GM21360 (cell line): ENCODE measurements at regions not wholly inside any gene's neighbourhood (a gene's known extent, or its start where the extent isn't known, plus 50 kb on each side); places are given as distances from the start of the nearest gene placed in this dataset.
"Not testable (repeated sequence)": the region's sequence is repeated elsewhere in the genome, so short reads cannot be mapped to it uniquely, and the experiment has no call there.

Source experiments
- ATAC-seq: cut with Tn5 transposase; IDR thresholded peaks from one replicate; pipeline ENCODE4 v1.9.1; 2021; ENCODE audit warnings: mild to moderate bottlenecking, moderate library complexity; ENCODE audit not compliant: unreplicated experiment

DNA sequence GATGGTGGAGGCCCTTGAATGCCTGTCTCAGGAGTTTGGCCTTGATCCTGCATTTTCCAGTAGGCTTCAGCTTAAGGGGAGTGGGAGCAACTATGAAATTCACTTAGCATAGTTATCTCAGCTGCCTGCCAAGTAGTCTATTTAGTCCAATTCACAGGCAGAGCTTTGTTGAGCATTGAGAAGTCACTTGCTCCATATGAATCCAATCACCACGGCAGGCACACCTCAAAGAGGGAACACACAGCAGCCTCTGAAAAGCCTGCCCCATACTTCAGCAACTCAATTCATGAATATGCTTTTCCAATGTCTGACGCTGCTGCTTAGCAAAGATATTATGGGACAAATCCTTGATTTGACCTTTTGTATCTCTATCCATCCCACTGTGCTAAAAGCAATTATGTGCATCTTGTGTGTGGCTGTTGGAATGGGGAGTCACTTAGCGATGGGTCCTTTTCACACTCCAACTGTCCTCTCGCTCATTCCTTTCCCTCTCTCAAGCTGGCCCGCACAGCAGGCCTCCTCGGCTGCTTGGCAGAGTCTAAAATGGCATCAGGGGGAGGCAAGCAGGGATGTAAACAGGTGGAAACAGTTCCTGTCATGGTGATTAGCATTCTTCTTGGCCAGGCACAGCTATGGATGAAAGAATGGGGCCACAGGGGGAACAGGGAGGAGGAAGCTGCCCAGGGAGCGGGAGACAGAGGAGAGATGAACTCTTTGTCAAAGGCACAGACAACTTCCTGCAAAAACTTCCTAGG is 56.0 kb upstream of the LRPPRC start:
- ATAC-seq, result no peak

DNA sequence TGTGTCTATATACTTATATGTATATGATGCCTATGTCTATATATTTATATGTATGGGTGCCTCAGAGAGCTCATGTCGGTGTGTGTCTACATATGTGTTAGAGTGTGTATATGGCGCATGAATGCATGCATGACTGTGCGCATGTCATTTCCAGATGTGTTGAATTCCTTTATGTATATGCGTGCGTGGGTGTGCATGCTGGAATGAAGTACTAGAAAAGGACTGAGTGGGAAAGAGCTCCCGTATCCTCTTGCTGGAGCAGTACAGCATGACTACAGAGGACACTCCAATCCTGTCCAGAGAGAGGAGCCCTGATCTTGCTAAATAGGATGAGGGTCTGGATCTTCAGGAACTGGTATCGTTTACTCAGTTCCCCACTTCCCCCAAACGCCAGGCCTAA is 56.8 kb upstream of the LRPPRC start:
- no peak for ATAC-seq

DNA sequence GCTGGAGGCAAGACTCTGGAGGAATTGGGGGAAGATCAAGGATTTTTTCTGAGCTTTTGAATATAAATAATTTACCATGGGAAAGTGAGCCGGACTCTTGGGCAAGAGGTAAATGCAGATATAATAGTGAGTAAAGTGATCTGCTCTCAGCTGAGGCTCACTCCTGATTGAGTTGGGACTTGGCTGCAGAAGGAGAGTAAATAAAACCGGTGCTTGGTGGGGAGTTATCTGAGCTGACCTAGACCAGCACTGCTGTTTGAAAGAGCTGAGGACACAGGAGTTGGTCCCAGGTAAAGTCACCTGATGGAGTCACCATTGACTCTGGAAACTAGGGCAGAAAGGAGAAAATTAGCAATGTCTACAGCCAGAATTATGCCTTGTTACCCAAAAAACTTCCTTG is 57.3 kb upstream of the LRPPRC start:
- ATAC-seq, result no peak

DNA sequence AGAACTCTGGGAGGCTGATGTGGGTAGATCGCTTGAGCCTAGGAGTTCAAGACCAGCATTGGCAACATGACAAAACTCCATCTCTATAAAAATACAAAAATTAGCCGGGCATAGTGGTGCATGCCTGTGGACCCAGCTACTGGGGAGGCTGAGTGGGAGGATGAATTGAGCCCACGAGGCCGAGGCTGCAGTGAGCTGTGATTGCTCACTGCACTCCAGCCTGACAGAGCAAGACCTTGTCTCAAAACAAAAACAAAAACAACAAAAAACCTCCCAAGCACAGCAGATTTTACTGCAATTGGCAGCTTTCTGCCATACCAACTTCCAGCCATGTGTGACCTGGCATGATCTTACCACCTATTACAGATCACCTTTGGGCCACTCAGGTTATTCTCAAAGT is 57.7 kb upstream of the LRPPRC start:
- no peak for ATAC-seq

DNA sequence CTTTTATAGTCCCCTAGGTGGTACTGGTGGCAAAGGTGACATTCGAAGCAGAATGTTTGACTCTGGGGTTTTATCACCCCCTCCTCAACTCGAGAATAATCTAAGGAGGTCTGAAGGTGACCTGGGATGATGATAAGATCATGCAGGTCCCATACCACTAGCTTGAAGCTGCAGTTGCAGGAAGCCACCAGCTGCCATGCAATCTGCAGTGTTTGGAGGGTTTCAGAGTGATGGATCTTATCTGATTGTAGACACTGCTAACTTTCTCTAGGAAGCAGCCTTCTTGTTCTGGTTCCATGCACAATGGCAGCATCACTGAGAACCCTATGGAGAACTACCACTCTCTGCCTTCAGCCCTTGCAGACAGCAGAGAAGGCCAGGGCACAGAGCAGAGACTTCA is 59.4 kb upstream of the LRPPRC start:
- ATAC-seq, result no peak

DNA sequence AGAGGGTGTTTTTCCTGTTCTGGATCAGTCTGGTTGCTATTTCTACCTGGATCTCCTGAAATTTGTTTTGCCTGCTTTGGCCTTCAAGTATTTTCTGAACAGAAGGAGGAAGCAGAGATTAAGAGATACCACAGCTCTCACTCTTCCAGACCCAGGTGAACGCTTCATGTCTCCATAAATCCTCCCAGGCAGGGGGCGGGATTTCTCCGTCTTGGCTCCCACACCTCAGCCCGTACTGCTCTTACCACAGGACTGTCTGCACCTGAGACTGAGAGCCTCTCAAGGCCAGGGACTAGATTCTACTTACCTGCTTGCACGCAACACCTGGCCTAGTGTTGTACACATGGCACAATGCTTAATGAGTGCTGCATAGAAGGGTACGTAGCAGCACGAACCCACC is 59.9 kb upstream of the LRPPRC start:
- ATAC-seq, result no peak

DNA sequence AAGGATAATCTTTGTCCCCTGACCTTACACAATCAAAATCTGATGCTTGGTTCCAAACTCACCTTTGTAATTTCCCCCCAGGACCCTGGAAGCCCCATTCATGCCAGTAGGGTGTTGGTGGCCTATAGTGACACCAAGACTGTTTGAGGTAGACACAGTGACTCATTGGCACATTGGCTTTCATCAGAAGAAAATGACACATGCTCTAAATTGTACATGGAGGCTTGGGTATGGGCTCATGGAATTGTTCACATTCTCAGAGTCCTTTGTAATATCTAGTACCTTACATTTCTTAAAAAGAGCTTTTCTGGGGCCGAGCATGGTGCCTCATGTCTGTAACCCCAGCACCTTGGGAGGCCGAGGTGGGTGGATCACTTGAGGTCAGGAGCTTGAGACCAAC is 61.2 kb upstream of the LRPPRC start:
- ATAC-seq, result no peak

DNA sequence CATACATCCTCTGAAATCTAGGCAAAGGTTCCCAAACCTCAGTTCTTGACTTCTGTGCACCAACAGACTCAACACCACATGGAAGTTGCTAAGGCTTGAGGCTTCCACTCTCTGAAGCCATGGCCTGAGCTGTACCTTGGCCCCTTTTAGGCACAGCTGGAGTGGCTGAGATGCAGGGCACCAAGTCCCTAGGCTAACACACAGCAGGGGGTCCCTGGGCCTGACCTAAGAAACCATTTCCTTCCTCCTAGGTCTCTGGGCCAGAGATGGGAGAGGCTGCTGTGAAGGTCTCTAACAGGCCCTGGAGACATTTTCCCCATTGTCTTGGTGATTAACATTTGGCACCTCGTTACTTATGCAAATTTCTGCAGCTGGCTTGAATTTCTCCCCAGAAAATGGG is 64.5 kb upstream of the LRPPRC start:
- ATAC-seq, result not testable (repeated sequence)

DNA sequence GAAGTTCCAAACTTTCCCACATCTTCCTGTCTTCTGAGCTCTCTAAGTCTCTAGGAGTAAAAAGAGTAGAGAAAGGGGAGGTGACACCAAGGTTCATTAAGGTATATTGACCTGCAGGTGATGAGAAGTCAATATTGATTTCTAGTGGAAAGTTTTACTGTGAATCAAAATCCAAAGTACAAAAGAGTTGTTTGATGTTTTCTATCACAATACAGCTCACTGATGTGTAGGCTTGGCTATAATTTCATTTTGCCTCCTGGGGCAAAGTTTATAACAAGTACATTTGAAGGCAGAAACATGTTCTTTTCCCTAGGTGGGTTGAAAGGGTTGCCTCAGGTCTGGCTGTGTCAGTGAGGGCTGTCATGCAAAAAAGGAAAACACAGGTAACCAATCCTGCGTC is 65.2 kb upstream of the LRPPRC start:
- no peak for ATAC-seq

DNA sequence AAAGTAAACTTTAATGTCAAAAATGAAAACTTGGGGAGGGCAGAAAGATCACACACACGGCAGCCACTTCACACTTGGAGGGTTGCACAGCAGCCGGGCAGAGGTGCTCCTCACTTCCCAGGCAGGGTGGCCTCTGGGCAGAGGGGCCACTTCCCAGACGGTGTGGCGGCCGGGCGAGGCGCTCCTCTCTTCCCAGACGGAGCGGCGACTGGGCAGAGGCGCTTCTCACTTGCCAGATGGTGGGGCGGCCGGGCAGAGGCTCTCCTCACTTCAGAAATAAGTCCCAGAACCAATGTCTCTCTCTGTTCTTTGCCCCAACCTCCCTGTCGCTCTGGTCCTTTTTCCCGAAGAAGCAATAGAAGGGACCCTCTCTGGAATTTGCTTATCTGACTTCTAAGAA is 65.7 kb upstream of the LRPPRC start:
- ATAC-seq, result no peak

DNA sequence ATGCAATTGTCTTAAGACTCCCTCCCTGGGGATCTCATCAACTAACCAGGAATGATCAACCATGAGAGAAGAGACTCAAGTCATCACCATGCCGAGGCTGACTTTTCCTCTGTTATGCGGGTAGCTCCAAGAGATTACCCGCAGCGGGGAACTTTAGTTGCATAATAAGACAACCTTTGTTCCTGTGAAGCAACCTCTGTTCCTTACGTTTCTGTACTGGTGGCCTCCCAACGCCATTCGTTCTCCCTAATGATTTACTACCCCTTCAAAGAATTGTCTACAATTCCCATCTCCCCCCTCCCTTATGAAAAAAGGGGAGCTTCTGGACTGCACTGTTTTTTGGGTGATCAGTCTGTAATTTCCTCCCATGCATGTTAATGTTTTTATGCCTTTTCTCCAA is 66.1 kb upstream of the LRPPRC start:
- ATAC-seq, result no peak

DNA sequence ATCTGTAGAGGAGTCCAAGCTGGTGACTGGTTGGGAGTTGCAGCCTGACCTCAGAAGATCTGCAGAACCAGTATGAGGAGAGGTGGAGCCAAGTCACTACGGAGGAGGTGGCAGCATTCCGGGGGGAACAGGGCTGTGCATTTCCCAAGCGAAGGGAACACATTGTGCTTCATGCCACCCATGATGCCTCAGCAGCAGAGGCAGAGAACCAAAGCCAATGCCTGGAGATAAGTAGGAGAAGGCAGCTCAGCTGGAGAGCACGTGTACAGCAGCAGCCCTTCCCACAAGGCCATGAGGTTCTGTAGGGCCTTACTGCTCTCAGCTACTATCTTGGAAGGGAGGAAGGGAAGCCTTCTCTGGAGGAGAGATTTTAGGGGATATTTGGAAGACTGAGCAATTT is 67.2 kb upstream of the LRPPRC start:
- ATAC-seq, result no peak

DNA sequence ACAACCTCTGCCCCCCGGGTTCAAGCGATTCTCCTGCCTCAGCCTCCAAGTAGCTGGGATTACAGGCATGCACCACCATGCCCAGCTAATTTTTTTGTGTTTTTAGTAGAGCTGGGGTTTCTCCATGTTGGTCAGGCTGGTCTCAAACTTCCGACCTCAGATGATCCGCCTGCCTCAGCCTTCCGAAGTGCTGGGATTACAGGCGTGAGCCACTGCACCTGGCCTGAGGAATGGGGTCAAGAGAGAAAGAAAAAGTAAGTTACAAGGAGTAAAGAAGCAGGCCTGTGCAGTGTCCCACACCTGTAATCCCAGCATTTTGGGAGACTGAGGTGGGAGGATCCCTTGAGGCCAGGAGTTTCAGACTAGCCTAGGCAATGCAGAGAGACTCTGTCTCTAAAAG is 68.5 kb upstream of the LRPPRC start:
- not testable (repeated sequence) for ATAC-seq

DNA sequence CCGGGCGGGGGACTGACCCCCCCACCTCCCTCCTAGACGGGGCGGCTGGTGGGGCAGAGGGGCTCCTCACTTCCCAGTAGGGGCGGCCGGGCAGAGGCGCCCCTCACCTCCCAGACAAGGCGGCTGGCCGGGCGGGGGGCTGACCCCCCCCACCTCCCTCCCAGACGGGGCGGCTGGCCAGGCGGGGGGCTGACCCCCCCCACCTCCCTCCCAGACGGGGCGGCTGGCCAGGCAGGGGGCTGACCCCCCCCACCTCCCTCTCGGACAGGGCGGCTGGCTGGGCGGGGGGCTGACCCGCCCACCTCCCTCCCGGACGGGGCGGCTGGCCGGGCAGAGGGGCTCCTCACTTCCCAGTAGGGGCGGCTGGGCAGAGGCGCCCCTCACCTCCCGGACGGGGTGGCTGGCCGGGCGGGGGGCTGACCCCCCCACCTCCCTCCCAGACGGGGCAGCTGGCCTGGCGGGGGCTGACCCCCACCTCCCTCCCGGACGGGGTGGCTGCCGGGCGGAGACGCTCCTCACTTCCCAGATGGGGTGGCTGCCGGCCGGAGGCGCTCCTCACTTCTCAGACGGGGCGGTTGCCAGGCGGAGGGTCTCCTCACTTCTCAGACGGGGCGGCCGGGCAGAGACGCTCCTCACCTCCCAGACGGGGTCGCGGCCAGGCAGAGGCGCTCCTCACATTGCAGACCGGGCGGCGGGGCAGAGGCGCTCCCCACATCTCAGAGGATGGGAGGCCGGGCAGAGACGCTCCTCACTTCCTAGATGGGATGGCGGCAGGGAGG is 71.4 kb upstream of the LRPPRC start:
- not testable (repeated sequence) for ATAC-seq

DNA sequence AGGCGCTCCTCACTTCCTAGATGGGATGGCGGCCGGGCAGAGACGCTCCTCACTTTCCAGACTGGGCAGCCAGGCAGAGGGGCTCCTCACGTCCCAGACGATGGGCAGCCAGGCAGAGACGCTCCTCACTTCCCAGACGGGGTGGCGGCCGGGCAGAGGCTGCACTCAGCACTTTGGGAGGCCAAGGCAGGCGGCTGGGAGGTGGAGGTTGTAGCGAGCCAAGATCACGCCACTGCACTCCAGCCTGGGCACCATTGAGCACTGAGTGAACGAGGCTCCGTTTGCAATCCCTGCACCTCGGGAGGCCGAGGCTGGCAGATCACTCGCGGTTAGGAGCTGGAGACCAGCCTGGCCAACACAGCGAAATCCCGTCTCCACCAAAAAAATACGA is 72.0 kb upstream of the LRPPRC start:
- not testable (repeated sequence) for ATAC-seq

DNA sequence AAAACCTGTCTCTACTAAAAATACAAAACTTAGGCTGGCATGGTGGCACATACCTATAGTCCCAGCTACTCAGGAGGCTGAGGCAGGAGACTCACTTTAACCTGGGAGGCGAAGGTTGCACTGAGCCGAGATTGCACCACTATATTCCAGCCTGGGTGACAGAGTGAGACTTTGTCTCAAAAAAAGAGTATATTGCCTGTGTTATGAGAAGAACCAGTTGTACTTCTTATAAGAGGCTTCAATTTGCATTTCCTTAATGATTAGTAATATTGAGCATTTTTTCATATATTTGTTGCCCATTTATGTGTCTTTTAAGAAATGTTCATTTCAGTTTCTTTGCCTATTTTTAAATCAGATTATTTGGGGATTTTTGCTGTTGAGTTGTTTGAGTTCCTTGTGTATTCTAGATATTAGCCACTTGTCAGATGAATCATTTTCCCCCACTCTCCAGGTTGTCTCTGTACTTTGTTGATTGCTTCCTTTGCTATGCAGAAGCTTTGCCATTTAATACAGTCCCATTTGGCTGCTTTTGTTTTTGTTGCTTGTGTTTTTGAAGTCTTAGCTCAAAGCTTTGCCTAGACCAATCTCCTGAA is 75.8 kb upstream of the LRPPRC start:
- ATAC-seq, result no peak

DNA sequence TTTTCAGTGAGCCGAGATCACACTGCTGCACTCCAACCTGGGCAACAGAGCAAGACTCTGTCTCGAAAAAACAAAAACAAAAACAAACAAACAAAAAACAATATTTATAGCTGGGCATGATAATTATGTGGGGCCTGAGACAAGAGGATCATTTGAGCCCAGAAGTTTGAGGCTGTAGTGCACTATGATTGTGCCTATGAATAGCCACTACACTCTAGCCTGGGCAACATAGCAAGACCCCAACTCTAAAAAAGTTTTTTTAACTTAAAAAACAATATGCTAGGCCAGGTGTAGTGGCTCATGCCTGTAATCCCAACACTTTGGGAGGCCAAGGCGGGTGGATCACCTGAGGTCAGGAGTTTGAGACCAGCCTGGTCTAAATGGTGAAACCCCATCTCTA is 77.9 kb upstream of the LRPPRC start:
- not testable (repeated sequence) for ATAC-seq

DNA sequence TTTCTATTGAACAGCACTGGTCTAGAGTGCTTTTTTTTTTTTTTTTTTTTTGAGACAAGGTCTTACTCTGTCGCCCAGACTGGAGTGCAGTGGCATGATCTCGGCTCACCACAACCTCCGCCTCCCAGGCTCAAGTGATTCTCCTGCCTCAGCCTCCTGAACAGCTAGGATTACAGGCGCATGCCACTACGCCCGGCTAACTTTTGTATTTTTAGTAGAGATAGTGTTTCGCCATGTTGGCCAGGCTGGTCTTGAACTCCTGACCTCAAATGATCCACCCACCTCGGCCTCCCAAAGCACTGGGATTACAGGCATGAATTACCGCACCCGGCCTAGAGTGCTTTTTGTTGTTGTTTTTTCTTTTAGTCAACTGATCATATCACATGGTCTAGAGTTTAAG is 79.0 kb upstream of the LRPPRC start:
- not testable (repeated sequence) for ATAC-seq

DNA sequence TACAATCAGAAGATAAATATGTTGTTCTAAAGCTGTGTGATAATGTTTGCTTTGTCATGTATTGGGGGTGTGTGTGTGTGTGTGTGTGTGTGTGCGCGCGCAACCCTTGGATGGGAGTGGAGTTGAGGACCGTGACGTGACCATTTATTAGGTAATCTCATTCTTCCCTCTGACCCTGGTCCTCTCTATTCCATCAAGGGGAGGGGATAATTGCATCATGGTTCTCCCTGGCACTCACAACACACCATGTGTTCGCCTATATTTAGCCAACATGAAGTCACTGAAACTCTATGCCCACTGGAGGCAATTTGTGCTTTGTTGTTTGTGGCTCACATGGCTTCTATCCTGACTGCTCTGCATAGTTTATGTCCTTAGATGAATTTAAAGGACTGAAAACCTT is 79.8 kb upstream of the LRPPRC start:
- ATAC-seq, result no peak

DNA sequence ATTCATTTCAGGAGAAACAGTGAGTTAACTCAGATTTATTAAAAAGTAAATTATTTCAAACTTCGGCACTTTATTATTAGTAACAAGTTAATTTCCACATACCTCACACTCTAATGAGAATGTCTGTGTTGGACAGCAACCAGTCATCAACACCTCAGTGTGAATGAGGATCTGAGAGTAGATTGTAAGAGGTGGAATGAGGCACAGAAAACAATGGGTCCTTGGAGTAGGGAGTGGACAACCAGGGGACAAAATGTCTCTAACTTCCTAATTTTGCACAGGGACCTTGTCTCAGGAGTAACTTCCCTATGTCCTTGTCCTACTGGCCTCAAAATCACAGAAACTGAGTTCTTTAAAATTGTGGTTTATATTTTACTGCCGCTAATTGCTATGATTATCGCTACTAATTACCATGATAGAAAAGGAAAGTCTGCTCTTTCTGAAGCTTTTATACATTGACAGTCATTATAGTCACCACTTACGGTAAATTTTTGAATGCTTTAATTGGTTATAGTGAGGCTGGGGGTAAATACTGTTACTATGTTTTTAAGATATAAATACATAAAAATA is 82.2 kb upstream of the LRPPRC start:
- no peak for ATAC-seq

DNA sequence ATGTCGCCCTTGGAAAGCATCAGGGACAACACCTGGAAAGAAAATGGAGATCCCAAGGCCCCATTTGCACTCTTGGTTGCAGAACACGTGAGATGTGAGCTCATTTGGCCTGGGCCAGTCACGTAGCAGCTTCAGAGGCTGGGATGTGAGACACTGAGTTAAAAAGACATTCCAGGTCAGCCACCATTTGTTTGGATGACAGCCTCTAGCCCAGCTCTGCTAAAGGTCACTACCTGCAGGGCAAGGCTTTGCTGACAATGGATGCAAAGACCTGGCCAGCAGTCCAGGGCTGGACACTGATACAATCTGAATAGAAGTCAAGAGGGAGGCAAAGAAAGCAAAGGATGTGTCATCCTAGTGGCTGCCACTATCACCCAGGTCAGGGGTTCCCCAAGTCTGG is 83.9 kb upstream of the LRPPRC start:
- ATAC-seq, result no peak

DNA sequence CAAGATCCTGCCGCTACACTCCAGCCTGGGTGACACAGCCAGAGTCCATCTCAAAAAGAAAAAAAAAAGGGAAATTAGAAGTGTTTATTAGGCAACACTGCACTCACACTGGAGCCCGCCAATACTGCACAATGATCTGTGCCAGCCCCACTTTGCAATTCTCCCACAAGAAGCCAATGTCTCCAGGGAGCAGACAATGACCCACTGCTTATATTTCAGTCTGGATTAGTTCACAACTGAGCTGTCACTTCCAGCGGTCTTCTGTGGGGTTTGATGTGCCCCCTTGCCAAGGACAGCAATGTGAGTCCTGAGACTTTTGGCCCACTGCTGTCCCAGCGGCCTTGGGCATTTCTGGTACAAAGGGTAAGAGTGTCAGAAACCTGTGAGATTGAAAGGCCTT is 85.6 kb upstream of the PPM1B start:
- ATAC-seq, result no peak
